Kidney (tissue), 13 donors: ENCODE measurements at regions not wholly inside any gene's neighbourhood (a gene's known extent, or its start where the extent isn't known, plus 50 kb on each side); places are given as distances from the start of the nearest gene placed in this dataset.

Experiments used
- DNase-seq, 5 donors: peaks; one replicate each; pipeline ENCODE4 v3.0.0-alpha.2; 2013 to 2020
- FAIRE-seq: peaks from 2 replicates; lab custom pipeline; 2012; peaks lifted over from hg19 to GRCh38; lab: Jason Lieb, UNC
- H3K27ac ChIP-seq, 2 donors: one replicate each; pipeline ENCODE4 v1.7.0; 2013; ENCODE audit warnings: low read depth in 2 of 2, low read length in 2 of 2, inconsistent platforms in 1 of 2
- H3K27me3 ChIP-seq: one replicate; pipeline ENCODE4 v1.7.1; 2013; ENCODE audit warnings: low read length, inconsistent platforms; ENCODE audit not compliant: control insufficient read depth, insufficient read depth
- H3K36me3 ChIP-seq, 3 donors: one replicate each; pipeline versions ENCODE4 v1.7.0 to v1.7.1; 2013; ENCODE audit warnings: low read length in 3 of 3, control low read depth in 1 of 3, inconsistent platforms in 1 of 3; ENCODE audit not compliant: insufficient read depth in 3 of 3, control insufficient read depth in 2 of 3
- H3K4me1 ChIP-seq, 3 donors: one replicate each; pipeline versions ENCODE4 v1.7.0 to v1.7.1; 2013; ENCODE audit warnings: low read length in 3 of 3, inconsistent platforms in 1 of 3, low read depth in 1 of 3; ENCODE audit not compliant: control insufficient read depth in 2 of 3, insufficient read depth in 2 of 3
- H3K4me3 ChIP-seq, 3 donors: one replicate each; pipeline versions ENCODE4 v1.7.0 to v1.8.1; 2013; ENCODE audit warnings: low read length in 3 of 3, control low read depth in 1 of 3, inconsistent platforms in 1 of 3
- H3K9ac ChIP-seq, 3 donors: one replicate each; pipeline versions ENCODE4 v1.7.0 to v1.7.1; 2013; ENCODE audit warnings: low read length in 3 of 3, control low read depth in 1 of 3, inconsistent platforms in 1 of 3
- H3K9me3 ChIP-seq, 3 donors: one replicate each; pipeline versions ENCODE4 v1.7.0 to v1.7.1; 2013; ENCODE audit warnings: low read length in 3 of 3, control low read depth in 1 of 3, inconsistent platforms in 1 of 3; ENCODE audit not compliant: control insufficient read depth in 2 of 3, insufficient read depth in 1 of 3
- intact Hi-C: fragments of 100-400 bp; cut with DNase I; formaldehyde crosslinking; loops from one replicate; pipeline ENCODE4 v1.11.1; 2022
- TF ChIP-seq, protein P1 (sequence below): IDR thresholded peaks from 3 replicates; pipeline ENCODE4 v1.5.1; 2012; ENCODE audit warnings: mild to moderate bottlenecking, moderate library complexity, borderline replicate concordance; ENCODE audit not compliant: insufficient read depth; ENCODE audit errors: extremely low read depth
- donor health status: control.
- donor health status: control.
- donor health status: control.
- donor health status: control.
- donor health status: control.
- donor health status: DM: yes; HTN: yes; CAD: no.
- donor health status: Normal renal cell carcinoma (clear cell type).

DNA sequence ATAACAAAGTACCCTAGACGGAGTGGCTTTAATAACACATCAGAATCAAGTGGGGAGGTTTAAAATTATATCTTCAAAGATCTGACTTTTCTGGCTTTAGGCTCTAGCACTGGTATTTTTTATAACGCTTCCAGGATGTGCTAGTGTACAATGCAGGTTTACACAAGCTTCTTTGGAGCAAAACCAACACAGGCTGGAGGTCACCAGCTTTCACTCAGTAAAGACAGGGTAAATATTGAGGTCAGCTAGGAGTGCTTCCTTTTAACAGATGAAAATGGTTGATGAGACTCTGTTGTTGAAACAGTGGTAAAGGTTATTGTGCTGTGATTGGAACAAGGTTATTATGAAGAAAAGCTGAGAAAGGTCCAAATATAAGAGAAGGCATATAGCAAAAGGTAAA is 414.2 kb downstream of the TAF11L14 start:
- Histone ChIP-seq H3K36me3 (no peaks in the 10 kb centered on the region), H3K27me3 (no peaks in the 10 kb centered on the region), H3K9ac (no peak overlapping the region), H3K4me1 (no peaks in the 10 kb centered on the region), H3K4me3 (no peak overlapping the region), H3K27ac (no peak overlapping the region), H3K9me3 (no peaks in the 10 kb centered on the region)
- DNase-seq (no peak), FAIRE-seq (no peak)
- TF ChIP-seq, protein P1, sequence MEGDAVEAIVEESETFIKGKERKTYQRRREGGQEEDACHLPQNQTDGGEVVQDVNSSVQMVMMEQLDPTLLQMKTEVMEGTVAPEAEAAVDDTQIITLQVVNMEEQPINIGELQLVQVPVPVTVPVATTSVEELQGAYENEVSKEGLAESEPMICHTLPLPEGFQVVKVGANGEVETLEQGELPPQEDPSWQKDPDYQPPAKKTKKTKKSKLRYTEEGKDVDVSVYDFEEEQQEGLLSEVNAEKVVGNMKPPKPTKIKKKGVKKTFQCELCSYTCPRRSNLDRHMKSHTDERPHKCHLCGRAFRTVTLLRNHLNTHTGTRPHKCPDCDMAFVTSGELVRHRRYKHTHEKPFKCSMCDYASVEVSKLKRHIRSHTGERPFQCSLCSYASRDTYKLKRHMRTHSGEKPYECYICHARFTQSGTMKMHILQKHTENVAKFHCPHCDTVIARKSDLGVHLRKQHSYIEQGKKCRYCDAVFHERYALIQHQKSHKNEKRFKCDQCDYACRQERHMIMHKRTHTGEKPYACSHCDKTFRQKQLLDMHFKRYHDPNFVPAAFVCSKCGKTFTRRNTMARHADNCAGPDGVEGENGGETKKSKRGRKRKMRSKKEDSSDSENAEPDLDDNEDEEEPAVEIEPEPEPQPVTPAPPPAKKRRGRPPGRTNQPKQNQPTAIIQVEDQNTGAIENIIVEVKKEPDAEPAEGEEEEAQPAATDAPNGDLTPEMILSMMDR: no peak
- intact Hi-C loops: no loop called here

DNA sequence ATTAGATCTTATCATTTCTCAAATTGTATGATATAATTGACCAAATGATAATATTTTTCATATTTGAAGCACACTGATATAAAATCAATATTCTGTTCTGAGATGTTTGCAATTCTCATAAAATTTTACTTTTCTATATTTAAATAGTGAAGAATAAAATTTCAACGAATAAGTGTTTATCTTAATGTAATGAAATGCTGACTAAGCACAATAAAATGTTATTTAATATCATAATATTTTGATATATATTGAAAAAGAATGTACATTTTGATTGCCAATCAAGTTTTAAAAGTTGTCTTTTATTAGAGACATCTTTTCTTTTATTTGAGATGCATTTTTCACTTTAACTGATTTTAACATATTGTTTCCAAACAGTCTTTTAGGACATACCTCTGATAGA is 416.1 kb downstream of the TAF11L14 start:
- Histone ChIP-seq H3K9me3 (no peaks in the 10 kb centered on the region), H3K4me3 (no peak overlapping the region), H3K36me3 (no peaks in the 10 kb centered on the region), H3K4me1 (no peaks in the 10 kb centered on the region), H3K27me3 (no peaks in the 10 kb centered on the region), H3K27ac (no peak overlapping the region), H3K9ac (no peak overlapping the region)
- intact Hi-C loops: no loop called here
- FAIRE-seq (peak; percentile 49), DNase-seq (no peak)
- TF ChIP-seq, protein P1: no peak

DNA sequence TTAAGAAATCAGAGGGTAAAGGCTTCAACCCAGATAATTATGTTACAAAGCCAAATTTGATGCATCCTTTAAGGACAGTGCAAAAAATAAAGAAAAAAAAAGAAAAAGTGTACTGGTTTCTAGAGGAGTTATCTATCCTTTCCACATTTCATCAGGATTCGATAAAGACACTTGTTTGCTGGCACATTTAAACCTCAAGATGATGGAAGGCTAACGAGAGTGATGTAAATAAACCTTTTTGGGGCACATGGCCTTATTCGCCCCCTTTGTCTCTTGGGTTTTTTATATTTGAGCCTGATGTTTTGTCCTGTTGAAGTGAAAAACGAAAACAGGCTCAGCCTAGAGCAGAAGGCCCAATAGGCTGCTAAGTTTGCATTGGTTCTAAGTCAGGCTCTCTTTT is 416.5 kb downstream of the TAF11L14 start:
- Histone ChIP-seq H3K9me3 (no peaks in the 10 kb centered on the region), H3K9ac (no peak overlapping the region), H3K4me3 (no peak overlapping the region), H3K36me3 (no peaks in the 10 kb centered on the region), H3K4me1 (no peaks in the 10 kb centered on the region), H3K27me3 (no peaks in the 10 kb centered on the region), H3K27ac (no peak overlapping the region)
- TF ChIP-seq, protein P1: no peak
- FAIRE-seq (no peak), DNase-seq (no peak)
- intact Hi-C loops: no loop called here

DNA sequence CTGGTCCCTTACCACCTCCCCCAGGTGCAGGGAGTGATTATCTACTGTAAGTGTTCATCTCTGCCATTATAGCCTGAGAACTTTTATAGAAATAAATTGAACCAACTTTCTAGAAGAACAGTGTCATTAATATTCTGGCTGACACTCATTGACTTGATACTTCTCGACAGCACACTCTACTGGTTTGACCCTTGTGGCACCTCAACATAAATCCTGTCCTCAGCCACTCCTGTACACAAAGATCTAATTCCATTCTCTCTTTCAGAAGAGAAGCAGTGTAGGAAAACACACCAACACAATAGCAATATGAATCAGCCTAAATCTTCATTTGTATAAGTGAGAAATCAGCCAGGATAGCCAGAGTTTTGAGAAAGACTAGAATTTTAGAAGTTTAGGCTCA is 417.7 kb downstream of the TAF11L14 start:
- DNase-seq (peak in 3 of 5 donors; percentile 32 to 66 (median 55)), FAIRE-seq (no peak)
- Histone ChIP-seq H3K9ac (no peak overlapping the region), H3K27ac (no peak overlapping the region), H3K9me3 (no peaks in the 10 kb centered on the region), H3K27me3 (no peaks in the 10 kb centered on the region), H3K36me3 (no peaks in the 10 kb centered on the region), H3K4me1 (no peaks in the 10 kb centered on the region), H3K4me3 (no peak overlapping the region)
- intact Hi-C loops: no loop called here
- TF ChIP-seq, protein P1: no peak
